H9 (cell line): ENCODE measurements at regions not wholly inside any gene's neighbourhood (a gene's known extent, or its start where the extent isn't known, plus 50 kb on each side); places are given as distances from the start of the nearest gene placed in this dataset.
"Not testable (repeated sequence)": the region's sequence is repeated elsewhere in the genome, so short reads cannot be mapped to it uniquely, and the experiment has no call there.

ENCODE experiments used
- DNase-seq: peaks from one replicate; pipeline ENCODE4 v3.0.0-alpha.2; 2017
- H2AFZ ChIP-seq: one replicate; pipeline ENCODE4 v1.6.1; 2013; ENCODE audit warnings: mild to moderate bottlenecking, low read length, control low read depth, moderate library complexity
- H2AK5ac ChIP-seq: 2 replicates; pipeline ENCODE4 v1.6.1; 2013; ENCODE audit warnings: low read length, control low read depth, mixed read lengths; ENCODE audit not compliant: insufficient read length
- H2BK120ac ChIP-seq: one replicate; pipeline ENCODE4 v1.6.1; 2013; ENCODE audit warnings: low read depth, mild to moderate bottlenecking, low read length, control low read depth, inconsistent platforms; ENCODE audit not compliant: poor library complexity, severe bottlenecking
- H2BK12ac ChIP-seq: 2 replicates; pipeline ENCODE4 v1.6.1; 2013; ENCODE audit warnings: low read length, control low read depth, mixed read lengths, low read depth; ENCODE audit not compliant: insufficient read length
- H2BK15ac ChIP-seq: 2 replicates; pipeline ENCODE4 v1.6.1; 2013; ENCODE audit warnings: low read depth, low read length, control low read depth
- H2BK20ac ChIP-seq: one replicate; pipeline ENCODE4 v1.6.1; 2013; ENCODE audit warnings: low read depth, mild to moderate bottlenecking, low read length, control low read depth, inconsistent platforms; ENCODE audit not compliant: poor library complexity, severe bottlenecking
- H2BK5ac ChIP-seq: 2 replicates; pipeline ENCODE4 v1.6.1; 2013; ENCODE audit warnings: low read length, control low read depth, mixed read lengths; ENCODE audit not compliant: insufficient read length
- H3K14ac ChIP-seq: 2 replicates; pipeline ENCODE4 v1.6.1; 2013; ENCODE audit warnings: low read length, control low read depth; ENCODE audit not compliant: insufficient read depth
- H3K18ac ChIP-seq: 2 replicates; pipeline ENCODE4 v1.6.1; 2013; ENCODE audit warnings: low read depth, mild to moderate bottlenecking, mixed read lengths, low read length, control low read depth; ENCODE audit not compliant: insufficient read length
- H3K23ac ChIP-seq: 2 replicates; pipeline ENCODE4 v1.6.1; 2013; ENCODE audit warnings: low read length, control low read depth, mixed read lengths, low read depth; ENCODE audit not compliant: insufficient read length
- H3K23me2 ChIP-seq: 2 replicates; pipeline ENCODE4 v1.6.1; 2013; ENCODE audit warnings: low read depth, mild to moderate bottlenecking, mixed read lengths, low read length, control low read depth; ENCODE audit not compliant: insufficient read length, poor library complexity, severe bottlenecking
- H3K27ac ChIP-seq: 2 replicates; pipeline ENCODE4 v1.5.1; 2013; ENCODE audit warnings: low read length, control low read depth, mixed read lengths, low read depth; ENCODE audit not compliant: insufficient read length
- H3K27me3 ChIP-seq: 2 replicates; pipeline ENCODE4 v1.6.1; 2013; ENCODE audit warnings: low read length, control low read depth, inconsistent platforms; ENCODE audit not compliant: insufficient read depth
- H3K4ac ChIP-seq: 2 replicates; pipeline ENCODE4 v1.6.1; 2013; ENCODE audit warnings: low read depth, mild to moderate bottlenecking, control low read depth, inconsistent platforms, low read length, moderate library complexity
- H3K4me1 ChIP-seq: 2 replicates; pipeline ENCODE4 v1.6.1; 2013; ENCODE audit warnings: low read length, control low read depth, inconsistent platforms; ENCODE audit not compliant: insufficient read depth
- H3K4me2 ChIP-seq: 2 replicates; pipeline ENCODE4 v1.6.1; 2013; ENCODE audit warnings: low read length, control low read depth, mixed read lengths; ENCODE audit not compliant: insufficient read length, insufficient read depth
- H3K56ac ChIP-seq: 2 replicates; pipeline ENCODE4 v1.6.1; 2013; ENCODE audit warnings: low read depth, mild to moderate bottlenecking, mixed read lengths, low read length, control low read depth; ENCODE audit not compliant: insufficient read length
- H3K79me1 ChIP-seq: 2 replicates; pipeline ENCODE4 v1.6.1; 2013; ENCODE audit warnings: low read depth, mild to moderate bottlenecking, moderate library complexity, low read length, control low read depth, inconsistent platforms; ENCODE audit not compliant: insufficient read depth, poor library complexity, severe bottlenecking
- H3K79me2 ChIP-seq: 2 replicates; pipeline ENCODE4 v1.6.1; 2013; ENCODE audit warnings: low read length, control low read depth, inconsistent platforms; ENCODE audit not compliant: insufficient read depth
- H3K9ac ChIP-seq: 2 replicates; pipeline ENCODE4 v1.6.1; 2013; ENCODE audit warnings: low read length, control low read depth, mixed read lengths; ENCODE audit not compliant: insufficient read length; ENCODE audit errors: extremely low read depth
- H3K9me3 ChIP-seq: one replicate; pipeline ENCODE4 v1.6.1; 2013; ENCODE audit warnings: low read depth, low read length, inconsistent platforms; ENCODE audit not compliant: control insufficient read depth
- H3T11ph ChIP-seq: one replicate; pipeline ENCODE4 v1.6.1; 2013; ENCODE audit warnings: mild to moderate bottlenecking, low read length, control low read depth, inconsistent platforms
- H4K20me1 ChIP-seq: one replicate; pipeline ENCODE4 v1.6.1; 2013; ENCODE audit not compliant: control insufficient read depth, insufficient read length, insufficient read depth
- H4K5ac ChIP-seq: 2 replicates; pipeline ENCODE4 v1.6.1; 2013; ENCODE audit warnings: low read depth, mild to moderate bottlenecking, mixed read lengths, low read length, control low read depth; ENCODE audit not compliant: insufficient read length
- H4K8ac ChIP-seq: replicated peaks from 2 replicates; pipeline ENCODE4 v1.6.1; 2013; ENCODE audit warnings: low read length, control low read depth, mixed read lengths, low read depth; ENCODE audit not compliant: insufficient read length
- H4K91ac ChIP-seq: 2 replicates; pipeline ENCODE4 v1.6.1; 2013; ENCODE audit warnings: low read depth, mild to moderate bottlenecking, moderate library complexity, mixed read lengths, low read length, control low read depth; ENCODE audit not compliant: insufficient read length
- H3K27ac Mint-ChIP-seq, 3 experiments: 2 replicates in 2 of 3; 3 replicates in 1 of 3; pipeline ENCODE4 v1.8.0; 2020 to 2021; ENCODE audit warnings: mixed read lengths in 3 of 3, mild to moderate bottlenecking in 1 of 3, moderate library complexity in 1 of 3
- H3K27me3 Mint-ChIP-seq: 2 replicates; pipeline ENCODE4 v1.8.0; 2021; ENCODE audit warnings: low read depth, mild to moderate bottlenecking, moderate library complexity, mixed read lengths
- H3K36me3 Mint-ChIP-seq, 3 experiments: 2 replicates in 2 of 3; 3 replicates in 1 of 3; pipeline ENCODE4 v1.8.0; 2020 to 2021; ENCODE audit warnings: low read depth in 3 of 3, mixed read lengths in 3 of 3; ENCODE audit not compliant: insufficient read depth in 1 of 3
- H3K4me1 Mint-ChIP-seq, 2 experiments: 2 replicates each; pipeline ENCODE4 v1.8.0; 2020; ENCODE audit warnings: mixed read lengths in 2 of 2
- H3K4me3 Mint-ChIP-seq, 2 experiments: 2 replicates in 1 of 2; 3 replicates in 1 of 2; pipeline ENCODE4 v1.8.0; 2020 to 2021; ENCODE audit warnings: mild to moderate bottlenecking in 2 of 2, mixed read lengths in 2 of 2, moderate library complexity in 1 of 2
- H3K9me3 Mint-ChIP-seq, 2 experiments: 2 replicates in 1 of 2; 3 replicates in 1 of 2; pipeline ENCODE4 v1.8.0; 2020; ENCODE audit warnings: mild to moderate bottlenecking in 2 of 2, mixed read lengths in 2 of 2, moderate library complexity in 1 of 2
- WGBS: extraction: QIAGEN DNeasy Blood & Tissue Kit; methylation state at CpG from one replicate; pipeline ENCODE4 v1.1.7; 2013; ENCODE audit warnings: missing lambda C conversion rate, low lambda C conversion rate, mixed read lengths; ENCODE audit not compliant: insufficient read length; ENCODE audit errors: extremely low coverage; 5-methylcytosine and 5-hydroxymethylcytosine counted together
- TF ChIP-seq, protein P1 (sequence below): fragments of 200-600 bp; sonication (generic); conservative IDR thresholded peaks from 3 replicates; pipeline ENCODE4 v1.8.0; 2021; ENCODE audit warnings: antibody characterized with exemption, mild to moderate bottlenecking

DNA sequence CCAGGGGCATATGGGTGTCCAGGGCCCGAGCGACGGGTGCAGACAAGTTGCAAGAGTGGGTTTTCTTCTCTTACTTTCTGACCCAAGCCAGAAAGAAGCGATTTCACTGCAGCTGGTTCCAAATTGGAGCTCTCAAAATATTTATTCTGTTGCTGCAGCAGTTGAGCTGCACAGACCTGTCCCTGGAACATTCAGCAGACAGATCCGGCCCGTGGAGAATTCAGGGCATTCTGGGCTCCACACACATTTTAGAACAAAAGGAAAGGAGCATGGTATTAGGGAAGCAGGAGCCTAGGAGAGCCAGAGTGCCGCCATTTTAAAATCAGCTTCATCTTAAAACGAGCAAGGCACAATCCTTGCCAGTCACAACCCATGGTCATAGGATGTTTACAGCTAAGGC lies 135.3 kb upstream of the TPM1 start:
- Mint-ChIP-seq H3K27ac (peak overlapping the region in 1 of 3 experiments; percentile 7; a peak in 1 of 7 replicates), H3K4me1 (peaks cover 37 to 46% of the 10 kb centered on the region in 2 experiments), H3K36me3 (no peaks in the 10 kb centered on the region; a peak in 1 of 7 replicates), H3K27me3 (no peaks in the 10 kb centered on the region), H3K9me3 (no peaks in the 10 kb centered on the region), H3K4me3 (no peak overlapping the region)
- H3K4ac ChIP-seq = no peak overlapping the region
- no peak overlapping the region for H3K27ac ChIP-seq
- no peaks in the 10 kb centered on the region for H4K20me1 ChIP-seq
- no peak overlapping the region for H3K9ac ChIP-seq
- H3K18ac ChIP-seq = no peak overlapping the region
- TF ChIP-seq, protein P1, sequence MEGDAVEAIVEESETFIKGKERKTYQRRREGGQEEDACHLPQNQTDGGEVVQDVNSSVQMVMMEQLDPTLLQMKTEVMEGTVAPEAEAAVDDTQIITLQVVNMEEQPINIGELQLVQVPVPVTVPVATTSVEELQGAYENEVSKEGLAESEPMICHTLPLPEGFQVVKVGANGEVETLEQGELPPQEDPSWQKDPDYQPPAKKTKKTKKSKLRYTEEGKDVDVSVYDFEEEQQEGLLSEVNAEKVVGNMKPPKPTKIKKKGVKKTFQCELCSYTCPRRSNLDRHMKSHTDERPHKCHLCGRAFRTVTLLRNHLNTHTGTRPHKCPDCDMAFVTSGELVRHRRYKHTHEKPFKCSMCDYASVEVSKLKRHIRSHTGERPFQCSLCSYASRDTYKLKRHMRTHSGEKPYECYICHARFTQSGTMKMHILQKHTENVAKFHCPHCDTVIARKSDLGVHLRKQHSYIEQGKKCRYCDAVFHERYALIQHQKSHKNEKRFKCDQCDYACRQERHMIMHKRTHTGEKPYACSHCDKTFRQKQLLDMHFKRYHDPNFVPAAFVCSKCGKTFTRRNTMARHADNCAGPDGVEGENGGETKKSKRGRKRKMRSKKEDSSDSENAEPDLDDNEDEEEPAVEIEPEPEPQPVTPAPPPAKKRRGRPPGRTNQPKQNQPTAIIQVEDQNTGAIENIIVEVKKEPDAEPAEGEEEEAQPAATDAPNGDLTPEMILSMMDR = no peak
- H2AFZ ChIP-seq = no peak overlapping the region
- no peaks in the 10 kb centered on the region for H3K27me3 ChIP-seq
- no peak for DNase-seq
- no CpG with 5 or more reads among the region's 8 CpGs for WGBS
- H3K4me1 ChIP-seq = peaks cover 5% of the 10 kb centered on the region; the same call in 1 of the 2 replicates
- no peaks in the 10 kb centered on the region for H3K79me1 ChIP-seq
- no peak overlapping the region for H4K91ac ChIP-seq
- no peak overlapping the region for H2BK5ac ChIP-seq
- no peak overlapping the region for H3K14ac ChIP-seq
- H3K23me2 ChIP-seq = no peaks in the 10 kb centered on the region
- H3K4me2 ChIP-seq = no peak overlapping the region
- no peak overlapping the region for H4K5ac ChIP-seq
- H4K8ac ChIP-seq = no peak overlapping the region
- no peak overlapping the region for H2BK12ac ChIP-seq
- H3K56ac ChIP-seq = no peak overlapping the region
- H3K23ac ChIP-seq = no peak overlapping the region
- H3T11ph ChIP-seq = no peak overlapping the region
- no peaks in the 10 kb centered on the region for H3K9me3 ChIP-seq
- no peak overlapping the region for H2AK5ac ChIP-seq
- no peak overlapping the region for H2BK120ac ChIP-seq
- H2BK15ac ChIP-seq = no peak overlapping the region
- H2BK20ac ChIP-seq = no peak overlapping the region
- H3K79me2 ChIP-seq = no peaks in the 10 kb centered on the region

- H3K4me1 ChIP-seq, H4K20me1 ChIP-seq, H3K36me3 Mint-ChIP-seq, H3K27ac ChIP-seq, H3K4me3 Mint-ChIP-seq, H4K91ac ChIP-seq, H4K5ac ChIP-seq, H2BK20ac ChIP-seq, DNase-seq, H3K79me1 ChIP-seq, H3K18ac ChIP-seq, H3K27me3 Mint-ChIP-seq, H2BK5ac ChIP-seq, H3K4me2 ChIP-seq, H3T11ph ChIP-seq, H2BK12ac ChIP-seq, H3K27me3 ChIP-seq, H3K14ac ChIP-seq, H3K79me2 ChIP-seq, H2BK15ac ChIP-seq, H3K9me3 Mint-ChIP-seq, H3K23me2 ChIP-seq, H3K23ac ChIP-seq, H2AFZ ChIP-seq, H3K9ac ChIP-seq, H3K4ac ChIP-seq, H4K8ac ChIP-seq, H2BK120ac ChIP-seq, H3K27ac Mint-ChIP-seq, H2AK5ac ChIP-seq, H3K56ac ChIP-seq, H3K9me3 ChIP-seq: not testable (repeated sequence)
- WGBS = no CpG with 5 or more reads among the region's 5 CpGs
- peaks cover 39 to 46% of the 10 kb centered on the region in 2 experiments for H3K4me1 Mint-ChIP-seq
Observed at GRCh38 chr15:62908341-62908740, 134.2 kb upstream of the TPM1 start.
